ENCODE measurements at regions not wholly inside any gene's neighbourhood (a gene's known extent, or its start where the extent isn't known, plus 50 kb on each side); places are given as distances from the start of the nearest gene placed in this dataset.

GRCh38 chr1:218779341-218780100 is 394.2 kb upstream of the LYPLAL1 start:
- Mint-ChIP-seq H3K4me1 (no peaks in the 10 kb centered on the region), H3K36me3 (no peaks in the 10 kb centered on the region), H3K9me3 (peaks cover 0 to 2% (median 0%) of the 10 kb centered on the region in 7 donors), H3K27me3 (ENCODE audit: low read depth in 3 of 3) (no peaks in the 10 kb centered on the region), H3K4me3 (no peak overlapping the region), H3K27ac (no peak overlapping the region)
- no peak overlapping the region for H3K9ac ChIP-seq (ENCODE audit: insufficient read depth, low read length, poor library complexity, severe bottlenecking)
- TF ChIP-seq CTCF (IDR thresholded peaks at IDR 0.05) = no peak
- no peak overlapping the region for H3K4me2 ChIP-seq (replicated peaks; ENCODE audit: extremely low read depth, low read length, poor library complexity, severe bottlenecking)
- no peak overlapping the region for H3K4me3 ChIP-seq (replicated peaks in 1 of 3; ENCODE audit: low read depth in 2 of 3, low read length in 3 of 3)
- H3K36me3 ChIP-seq (replicated peaks in 1 of 2; ENCODE audit: control insufficient read depth in 1 of 2, insufficient read depth in 2 of 2, low read length in 2 of 2) = no peaks in the 10 kb centered on the region
- H3K4me1 ChIP-seq (ENCODE audit: control insufficient read depth in 1 of 2, insufficient read depth in 2 of 2, low read length in 2 of 2) = no peaks in the 10 kb centered on the region
- H3K79me2 ChIP-seq (ENCODE audit: insufficient read depth, low read length) = no peaks in the 10 kb centered on the region
- intact Hi-C loops (cut with micrococcal nuclease) = no loop called here
- no peaks in the 10 kb centered on the region for H3K9me3 ChIP-seq (replicated peaks in 1 of 2; ENCODE audit: control insufficient read depth in 1 of 2, insufficient read depth in 1 of 2, low read length in 2 of 2)
- WGBS (ENCODE audit: insufficient coverage) = 87% methylated on average over 2 of the region's 4 CpGs
- no peaks in the 10 kb centered on the region for H3K27me3 ChIP-seq (ENCODE audit: control insufficient read depth in 2 of 2, insufficient read depth in 2 of 2, low read length in 2 of 2)
- no peak overlapping the region for H2AFZ ChIP-seq (ENCODE audit: insufficient read depth, low read depth, low read length, poor library complexity, severe bottlenecking)
- H4K20me1 ChIP-seq (ENCODE audit: insufficient read depth, low read length) = no peaks in the 10 kb centered on the region
- H3K27ac ChIP-seq (ENCODE audit: low read depth in 1 of 2, low read length in 2 of 2) = no peak overlapping the region
- DNase-seq = no peak

- Histone ChIP-seq H3K27ac (ENCODE audit: low read depth in 1 of 2, low read length in 2 of 2) (no peak overlapping the region), H3K36me3 (replicated peaks in 1 of 2; ENCODE audit: control insufficient read depth in 1 of 2, insufficient read depth in 2 of 2, low read length in 2 of 2) (no peaks in the 10 kb centered on the region), H3K4me3 (replicated peaks in 1 of 3; ENCODE audit: low read depth in 2 of 3, low read length in 3 of 3) (no peak overlapping the region), H4K20me1 (ENCODE audit: insufficient read depth, low read length) (no peaks in the 10 kb centered on the region), H2AFZ (ENCODE audit: insufficient read depth, low read depth, low read length, poor library complexity, severe bottlenecking) (no peak overlapping the region), H3K4me2 (replicated peaks; ENCODE audit: extremely low read depth, low read length, poor library complexity, severe bottlenecking) (no peak overlapping the region), H3K9ac (ENCODE audit: insufficient read depth, low read length, poor library complexity, severe bottlenecking) (no peak overlapping the region), H3K79me2 (ENCODE audit: insufficient read depth, low read length) (no peaks in the 10 kb centered on the region), H3K27me3 (ENCODE audit: control insufficient read depth in 2 of 2, insufficient read depth in 2 of 2, low read length in 2 of 2) (no peaks in the 10 kb centered on the region), H3K4me1 (ENCODE audit: control insufficient read depth in 1 of 2, insufficient read depth in 2 of 2, low read length in 2 of 2) (no peaks in the 10 kb centered on the region), H3K9me3 (replicated peaks in 1 of 2; ENCODE audit: control insufficient read depth in 1 of 2, insufficient read depth in 1 of 2, low read length in 2 of 2) (no peaks in the 10 kb centered on the region)
- H3K4me1 Mint-ChIP-seq = no peaks in the 10 kb centered on the region
- DNase-seq = no peak
- peaks cover 0 to 2% (median 0%) of the 10 kb centered on the region in 7 donors for H3K9me3 Mint-ChIP-seq
- WGBS (ENCODE audit: insufficient coverage) = 40% methylated on average over 1 of the region's 3 CpGs
- no peaks in the 10 kb centered on the region for H3K36me3 Mint-ChIP-seq
- intact Hi-C loops (cut with micrococcal nuclease) = no loop called here
- TF ChIP-seq CTCF (IDR thresholded peaks at IDR 0.05) = no peak
- H3K27me3 Mint-ChIP-seq (ENCODE audit: low read depth in 3 of 3) = peaks cover 0 to 2% (median 0%) of the 10 kb centered on the region in 3 donors
- no peak overlapping the region for H3K4me3 Mint-ChIP-seq
- no peak overlapping the region for H3K27ac Mint-ChIP-seq
Measured at GRCh38 chr1:218783131-218783530, 390.5 kb upstream of the LYPLAL1 start.
